Loucy (cell line): ENCODE measurements at regions not wholly inside any gene's neighbourhood (a gene's known extent, or its start where the extent isn't known, plus 50 kb on each side); places are given as distances from the start of the nearest gene placed in this dataset.

Source experiments
- H2AFZ ChIP-seq: fragments of 200-600 bp; sonication (generic); 2 replicates; pipeline ENCODE4 v1.6.0; 2016; ENCODE audit warnings: antibody characterized with exemption, mild to moderate bottlenecking, low read length, moderate library complexity
- H3F3A ChIP-seq: fragments of 200-600 bp; 2 replicates; pipeline ENCODE4 v1.6.0; 2016; ENCODE audit warnings: antibody characterized with exemption, low read depth, mild to moderate bottlenecking
- H3K27me3 ChIP-seq: fragments of 200-600 bp; sonication (generic); 2 replicates; pipeline ENCODE4 v1.6.1; 2014; ENCODE audit warnings: low read length, mild to moderate bottlenecking; ENCODE audit not compliant: insufficient read depth, poor library complexity, severe bottlenecking
- H3K36me3 ChIP-seq: fragments of 200-600 bp; sonication (generic); 2 replicates; pipeline ENCODE4 v1.6.1; 2016; ENCODE audit warnings: low read length; ENCODE audit not compliant: insufficient read depth
- H3K4me1 ChIP-seq: fragments of 200-600 bp; sonication (generic); 2 replicates; pipeline ENCODE4 v1.5.1; 2014; ENCODE audit warnings: low read length, mild to moderate bottlenecking; ENCODE audit not compliant: insufficient read depth, poor library complexity, severe bottlenecking
- H3K4me2 ChIP-seq: fragments of 200-600 bp; sonication (generic); 2 replicates; pipeline ENCODE4 v1.6.0; 2014; ENCODE audit warnings: antibody characterized with exemption, low read length, low read depth, mild to moderate bottlenecking; ENCODE audit not compliant: poor library complexity, severe bottlenecking
- H3K4me3 ChIP-seq: fragments of 200-600 bp; sonication (generic); 2 replicates; pipeline ENCODE4 v1.5.1; 2014; ENCODE audit warnings: low read length, mild to moderate bottlenecking, mixed read lengths; ENCODE audit not compliant: poor library complexity, severe bottlenecking
- H3K79me2 ChIP-seq: fragments of 200-600 bp; sonication (generic); 2 replicates; pipeline ENCODE4 v1.6.1; 2014; ENCODE audit warnings: low read length; ENCODE audit not compliant: insufficient read depth
- H3K9ac ChIP-seq: fragments of 200-600 bp; sonication (generic); 2 replicates; pipeline ENCODE4 v1.6.0; 2014; ENCODE audit warnings: mild to moderate bottlenecking, low read depth, low read length, moderate library complexity; ENCODE audit not compliant: poor library complexity, severe bottlenecking
- H3K9me2 ChIP-seq: fragments of 200-600 bp; sonication (generic); replicated peaks from 2 replicates; pipeline ENCODE4 v1.6.1; 2016; ENCODE audit warnings: low read depth, low read length, mixed read lengths
- H3K9me3 ChIP-seq: fragments of 200-600 bp; sonication (generic); 2 replicates; pipeline ENCODE4 v1.6.1; 2014; ENCODE audit warnings: mild to moderate bottlenecking, antibody characterized with exemption, low read length, low read depth; ENCODE audit not compliant: insufficient read depth
- H4K20me1 ChIP-seq: fragments of 200-600 bp; sonication (generic); 2 replicates; pipeline ENCODE4 v1.6.0; 2014; ENCODE audit warnings: antibody characterized with exemption, low read length, mild to moderate bottlenecking; ENCODE audit not compliant: insufficient read depth, poor library complexity, severe bottlenecking
- EZH2phosphoT487 ChIP-seq: fragments of 200-600 bp; IDR thresholded peaks from 2 replicates; pipeline ENCODE4 v1.6.1; 2018; ENCODE audit warnings: antibody characterized with exemption, mild to moderate bottlenecking, moderate library complexity, borderline replicate concordance
- TF ChIP-seq, protein P1 (sequence below): fragments of 200-600 bp; sonication (generic); conservative IDR thresholded peaks from 2 replicates; pipeline ENCODE4 v1.5.1; 2014; ENCODE audit warnings: mild to moderate bottlenecking, antibody characterized with exemption, low read length

DNA sequence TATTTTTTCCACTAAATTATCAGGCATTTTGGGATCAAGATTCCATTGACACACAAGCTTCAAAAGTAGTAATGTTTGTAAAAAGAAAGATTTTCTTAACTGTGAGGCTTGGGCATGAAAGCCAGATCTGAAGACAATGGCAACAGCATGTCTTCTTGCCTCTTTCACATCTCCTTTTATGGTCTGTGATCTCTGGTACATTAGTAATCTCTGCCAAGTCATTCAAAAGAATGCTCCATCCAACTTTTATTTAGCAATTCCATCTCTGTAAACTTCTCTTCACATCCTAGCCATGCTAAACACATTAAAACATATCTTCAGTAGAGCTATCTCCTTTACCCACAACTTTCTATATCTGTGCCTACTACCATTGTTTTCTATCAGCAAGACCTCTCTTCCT lies 465.4 kb downstream of the FAT4 start:
- Histone ChIP-seq H3K4me1 (no peaks in the 10 kb centered on the region), H2AFZ (no peak overlapping the region), H3K79me2 (no peaks in the 10 kb centered on the region), H3K9me3 (no peaks in the 10 kb centered on the region), H3K9ac (no peak overlapping the region), H4K20me1 (no peaks in the 10 kb centered on the region), H3F3A (no peaks in the 10 kb centered on the region), H3K4me3 (no peak overlapping the region), H3K27me3 (no peaks in the 10 kb centered on the region), H3K9me2 (no peaks in the 10 kb centered on the region), H3K36me3 (no peaks in the 10 kb centered on the region), H3K4me2 (no peak overlapping the region)
- TF ChIP-seq, protein P1, sequence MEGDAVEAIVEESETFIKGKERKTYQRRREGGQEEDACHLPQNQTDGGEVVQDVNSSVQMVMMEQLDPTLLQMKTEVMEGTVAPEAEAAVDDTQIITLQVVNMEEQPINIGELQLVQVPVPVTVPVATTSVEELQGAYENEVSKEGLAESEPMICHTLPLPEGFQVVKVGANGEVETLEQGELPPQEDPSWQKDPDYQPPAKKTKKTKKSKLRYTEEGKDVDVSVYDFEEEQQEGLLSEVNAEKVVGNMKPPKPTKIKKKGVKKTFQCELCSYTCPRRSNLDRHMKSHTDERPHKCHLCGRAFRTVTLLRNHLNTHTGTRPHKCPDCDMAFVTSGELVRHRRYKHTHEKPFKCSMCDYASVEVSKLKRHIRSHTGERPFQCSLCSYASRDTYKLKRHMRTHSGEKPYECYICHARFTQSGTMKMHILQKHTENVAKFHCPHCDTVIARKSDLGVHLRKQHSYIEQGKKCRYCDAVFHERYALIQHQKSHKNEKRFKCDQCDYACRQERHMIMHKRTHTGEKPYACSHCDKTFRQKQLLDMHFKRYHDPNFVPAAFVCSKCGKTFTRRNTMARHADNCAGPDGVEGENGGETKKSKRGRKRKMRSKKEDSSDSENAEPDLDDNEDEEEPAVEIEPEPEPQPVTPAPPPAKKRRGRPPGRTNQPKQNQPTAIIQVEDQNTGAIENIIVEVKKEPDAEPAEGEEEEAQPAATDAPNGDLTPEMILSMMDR, result no peak
- no peak for TF ChIP-seq EZH2phosphoT487

DNA sequence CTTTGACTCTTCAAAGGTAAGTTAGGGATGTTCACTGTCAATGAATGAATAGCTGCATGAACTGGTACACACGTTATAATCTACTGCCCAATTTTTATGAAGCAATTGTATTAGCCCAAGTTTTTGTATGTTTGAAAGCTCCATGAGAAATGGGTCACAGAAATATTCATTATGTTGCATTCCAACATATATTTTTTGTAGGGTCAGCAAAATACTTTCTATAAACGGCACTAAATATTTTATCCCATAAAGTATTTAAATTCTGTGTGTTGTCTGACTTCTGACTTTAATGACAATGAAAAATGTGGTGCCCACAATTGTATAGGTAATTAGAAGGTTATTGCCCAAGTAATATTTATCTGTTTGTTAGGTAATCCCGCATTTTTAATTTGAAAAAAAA lies 466.0 kb downstream of the FAT4 start:
- Histone ChIP-seq H3K79me2 (no peaks in the 10 kb centered on the region), H3K9me2 (no peaks in the 10 kb centered on the region), H3K4me3 (no peak overlapping the region), H4K20me1 (no peaks in the 10 kb centered on the region), H3K9me3 (no peaks in the 10 kb centered on the region), H3F3A (no peaks in the 10 kb centered on the region), H3K27me3 (no peaks in the 10 kb centered on the region), H3K9ac (no peak overlapping the region), H2AFZ (no peak overlapping the region), H3K4me2 (no peak overlapping the region), H3K4me1 (no peaks in the 10 kb centered on the region), H3K36me3 (no peaks in the 10 kb centered on the region)
- no peak for TF ChIP-seq EZH2phosphoT487
- TF ChIP-seq, protein P1, result no peak

DNA sequence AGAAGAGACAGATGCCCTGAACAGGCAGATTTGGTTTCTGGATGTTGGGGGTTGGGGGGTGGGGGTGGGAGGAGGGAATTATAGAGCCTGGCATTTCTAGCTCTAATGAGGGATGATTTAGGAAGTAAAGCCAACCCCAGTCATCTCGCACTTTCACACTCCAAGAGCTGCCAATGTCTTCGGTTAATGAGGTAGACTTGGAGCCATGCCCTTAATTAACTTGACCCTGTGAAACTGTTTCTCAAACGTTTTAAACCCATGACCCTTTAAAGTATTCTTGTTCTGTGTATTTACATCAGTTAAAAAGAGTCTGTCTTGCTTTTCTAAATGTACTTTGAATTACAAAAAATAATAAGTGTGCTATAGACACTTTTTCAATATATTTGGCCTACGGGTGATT lies 466.9 kb downstream of the FAT4 start:
- Histone ChIP-seq H3K9me3 (no peaks in the 10 kb centered on the region), H3K4me1 (no peaks in the 10 kb centered on the region), H2AFZ (no peak overlapping the region), H3K27me3 (no peaks in the 10 kb centered on the region), H3K9me2 (no peaks in the 10 kb centered on the region), H4K20me1 (no peaks in the 10 kb centered on the region), H3K9ac (no peak overlapping the region), H3F3A (no peaks in the 10 kb centered on the region), H3K36me3 (no peaks in the 10 kb centered on the region), H3K4me3 (no peak overlapping the region), H3K79me2 (no peaks in the 10 kb centered on the region), H3K4me2 (no peak overlapping the region)
- TF ChIP-seq, protein P1, result no peak
- TF ChIP-seq EZH2phosphoT487, result no peak
